GM12878 (cell line): ENCODE measurements at regions not wholly inside any gene's neighbourhood (a gene's known extent, or its start where the extent isn't known, plus 50 kb on each side); places are given as distances from the start of the nearest gene placed in this dataset.
"Not testable (repeated sequence)": the region's sequence is repeated elsewhere in the genome, so short reads cannot be mapped to it uniquely, and the experiment has no call there.

Experiments used
- ATF7 ChIP-seq: fragments of 450-650 bp; IDR thresholded peaks from 2 replicates; pipeline ENCODE4 v1.6.1; 2016; ENCODE audit warnings: low read depth, mild to moderate bottlenecking
- CREB1 ChIP-seq: IDR thresholded peaks from 2 replicates; pipeline ENCODE4 v1.6.1; 2012; ENCODE audit warnings: low read depth, mild to moderate bottlenecking, inconsistent platforms
- CREM ChIP-seq: IDR thresholded peaks from 2 replicates; pipeline ENCODE4 v1.6.1; 2014; ENCODE audit warnings: antibody characterized with exemption, low read depth
- ETV6 ChIP-seq, 2 experiments: fragments of 450-650 bp in 1 of 2; IDR thresholded peaks in 1 of 2; conservative IDR thresholded peaks in 1 of 2; 2 replicates each; pipeline ENCODE4 v1.6.1; 2014; ENCODE audit warnings: antibody characterized with exemption in 1 of 2, borderline replicate concordance in 1 of 2, low read depth in 1 of 2, mild to moderate bottlenecking in 1 of 2, moderate library complexity in 1 of 2
- FOXM1 ChIP-seq: IDR thresholded peaks from 2 replicates; pipeline ENCODE4 v1.6.1; 2012; ENCODE audit warnings: low read depth, mild to moderate bottlenecking, inconsistent platforms, low read length, moderate library complexity
- KDM1A ChIP-seq: fragments of 200-600 bp; sonication (generic); IDR thresholded peaks from 2 replicates; pipeline ENCODE4 v1.6.1; 2016; ENCODE audit warnings: borderline replicate concordance
- MEF2A ChIP-seq: IDR thresholded peaks from 2 replicates; pipeline ENCODE4 v1.6.1; 2011; ENCODE audit warnings: low read depth, mild to moderate bottlenecking, low read length, moderate library complexity; ENCODE audit not compliant: insufficient read depth
- NR2F1 ChIP-seq: fragments of 450-650 bp; conservative IDR thresholded peaks from 2 replicates; pipeline ENCODE4 v1.6.1; 2017; ENCODE audit warnings: mild to moderate bottlenecking
- POLR2A ChIP-seq: IDR thresholded peaks from 2 replicates; pipeline ENCODE4 v1.6.1; 2011; ENCODE audit warnings: low read depth, mild to moderate bottlenecking, low read length
- RCOR1 ChIP-seq: conservative IDR thresholded peaks from 2 replicates; pipeline ENCODE4 v1.6.1; 2012; ENCODE audit warnings: low read depth, low read length, improper control_type of control experiment
- TF ChIP-seq, protein P1 (sequence below): fragments of 450-650 bp; formaldehyde crosslinking; IDR thresholded peaks from 2 replicates; pipeline ENCODE4 v1.4.0; 2020; ENCODE audit warnings: mild to moderate bottlenecking, moderate library complexity
- TF ChIP-seq, protein P2 (sequence below): fragments of 450-650 bp; IDR thresholded peaks from 2 replicates; pipeline ENCODE4 v1.6.1; 2017; ENCODE audit warnings: antibody characterized with exemption, mild to moderate bottlenecking, moderate library complexity

DNA sequence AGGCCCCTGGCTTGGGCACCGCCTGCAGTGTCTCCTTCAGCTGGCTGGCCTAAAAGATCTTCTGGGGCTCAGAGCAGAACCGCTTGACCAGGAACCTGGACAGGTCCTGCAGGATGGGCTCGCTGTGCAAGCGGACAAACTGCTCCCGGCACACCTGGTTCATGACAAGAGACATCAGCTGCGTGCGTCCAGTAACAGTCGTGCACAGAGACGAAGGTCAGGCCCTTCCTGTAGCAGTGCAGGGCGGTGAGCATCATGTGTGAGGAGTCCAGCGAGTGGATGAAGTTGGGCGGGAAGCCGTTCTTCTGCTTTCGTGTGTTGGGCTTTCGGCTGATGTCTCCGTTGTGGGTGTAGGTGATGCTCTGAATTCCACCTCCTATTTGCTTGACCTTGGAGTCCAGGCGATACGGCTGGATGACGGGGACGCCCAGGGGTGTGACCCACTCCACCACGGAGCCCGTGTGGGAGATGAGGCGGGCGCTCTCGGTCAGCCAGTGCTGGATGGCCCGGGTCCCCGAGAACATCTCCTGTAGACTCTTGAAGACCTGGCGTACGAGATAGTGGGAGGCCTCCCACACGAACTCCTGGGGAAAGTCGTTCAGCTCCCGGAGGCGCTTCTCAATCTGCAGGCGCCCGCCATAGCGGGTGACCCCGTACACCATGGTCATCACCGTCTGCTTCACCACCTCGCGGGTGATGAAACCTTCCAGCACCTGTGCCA is 72.1 kb upstream of the MED13 start:
- TF ChIP-seq NR2F1; MEF2A; FOXM1; ATF7; CREM; RCOR1; POLR2A; CREB1; ETV6 (conservative IDR thresholded peaks at IDR 0.05 in 1 of 2, IDR thresholded peaks at IDR 0.05 in 1 of 2; ENCODE audit: borderline replicate concordance in 1 of 2, low read depth in 1 of 2); KDM1A: not testable (repeated sequence)
- TF ChIP-seq, protein P1, sequence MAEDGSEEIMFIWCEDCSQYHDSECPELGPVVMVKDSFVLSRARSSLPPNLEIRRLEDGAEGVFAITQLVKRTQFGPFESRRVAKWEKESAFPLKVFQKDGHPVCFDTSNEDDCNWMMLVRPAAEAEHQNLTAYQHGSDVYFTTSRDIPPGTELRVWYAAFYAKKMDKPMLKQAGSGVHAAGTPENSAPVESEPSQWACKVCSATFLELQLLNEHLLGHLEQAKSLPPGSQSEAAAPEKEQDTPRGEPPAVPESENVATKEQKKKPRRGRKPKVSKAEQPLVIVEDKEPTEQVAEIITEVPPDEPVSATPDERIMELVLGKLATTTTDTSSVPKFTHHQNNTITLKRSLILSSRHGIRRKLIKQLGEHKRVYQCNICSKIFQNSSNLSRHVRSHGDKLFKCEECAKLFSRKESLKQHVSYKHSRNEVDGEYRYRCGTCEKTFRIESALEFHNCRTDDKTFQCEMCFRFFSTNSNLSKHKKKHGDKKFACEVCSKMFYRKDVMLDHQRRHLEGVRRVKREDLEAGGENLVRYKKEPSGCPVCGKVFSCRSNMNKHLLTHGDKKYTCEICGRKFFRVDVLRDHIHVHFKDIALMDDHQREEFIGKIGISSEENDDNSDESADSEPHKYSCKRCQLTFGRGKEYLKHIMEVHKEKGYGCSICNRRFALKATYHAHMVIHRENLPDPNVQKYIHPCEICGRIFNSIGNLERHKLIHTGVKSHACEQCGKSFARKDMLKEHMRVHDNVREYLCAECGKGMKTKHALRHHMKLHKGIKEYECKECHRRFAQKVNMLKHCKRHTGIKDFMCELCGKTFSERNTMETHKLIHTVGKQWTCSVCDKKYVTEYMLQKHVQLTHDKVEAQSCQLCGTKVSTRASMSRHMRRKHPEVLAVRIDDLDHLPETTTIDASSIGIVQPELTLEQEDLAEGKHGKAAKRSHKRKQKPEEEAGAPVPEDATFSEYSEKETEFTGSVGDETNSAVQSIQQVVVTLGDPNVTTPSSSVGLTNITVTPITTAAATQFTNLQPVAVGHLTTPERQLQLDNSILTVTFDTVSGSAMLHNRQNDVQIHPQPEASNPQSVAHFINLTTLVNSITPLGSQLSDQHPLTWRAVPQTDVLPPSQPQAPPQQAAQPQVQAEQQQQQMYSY (CRISPR knock-in tag): not testable (repeated sequence)
- TF ChIP-seq, protein P2, sequence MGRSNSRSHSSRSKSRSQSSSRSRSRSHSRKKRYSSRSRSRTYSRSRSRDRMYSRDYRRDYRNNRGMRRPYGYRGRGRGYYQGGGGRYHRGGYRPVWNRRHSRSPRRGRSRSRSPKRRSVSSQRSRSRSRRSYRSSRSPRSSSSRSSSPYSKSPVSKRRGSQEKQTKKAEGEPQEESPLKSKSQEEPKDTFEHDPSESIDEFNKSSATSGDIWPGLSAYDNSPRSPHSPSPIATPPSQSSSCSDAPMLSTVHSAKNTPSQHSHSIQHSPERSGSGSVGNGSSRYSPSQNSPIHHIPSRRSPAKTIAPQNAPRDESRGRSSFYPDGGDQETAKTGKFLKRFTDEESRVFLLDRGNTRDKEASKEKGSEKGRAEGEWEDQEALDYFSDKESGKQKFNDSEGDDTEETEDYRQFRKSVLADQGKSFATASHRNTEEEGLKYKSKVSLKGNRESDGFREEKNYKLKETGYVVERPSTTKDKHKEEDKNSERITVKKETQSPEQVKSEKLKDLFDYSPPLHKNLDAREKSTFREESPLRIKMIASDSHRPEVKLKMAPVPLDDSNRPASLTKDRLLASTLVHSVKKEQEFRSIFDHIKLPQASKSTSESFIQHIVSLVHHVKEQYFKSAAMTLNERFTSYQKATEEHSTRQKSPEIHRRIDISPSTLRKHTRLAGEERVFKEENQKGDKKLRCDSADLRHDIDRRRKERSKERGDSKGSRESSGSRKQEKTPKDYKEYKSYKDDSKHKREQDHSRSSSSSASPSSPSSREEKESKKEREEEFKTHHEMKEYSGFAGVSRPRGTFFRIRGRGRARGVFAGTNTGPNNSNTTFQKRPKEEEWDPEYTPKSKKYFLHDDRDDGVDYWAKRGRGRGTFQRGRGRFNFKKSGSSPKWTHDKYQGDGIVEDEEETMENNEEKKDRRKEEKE: not testable (repeated sequence)
